ENCODE measurements at regions not wholly inside any gene's neighbourhood (a gene's known extent, or its start where the extent isn't known, plus 50 kb on each side); places are given as distances from the start of the nearest gene placed in this dataset.
"Not testable (repeated sequence)": the region's sequence is repeated elsewhere in the genome, so short reads cannot be mapped to it uniquely, and the experiment has no call there.

DNA sequence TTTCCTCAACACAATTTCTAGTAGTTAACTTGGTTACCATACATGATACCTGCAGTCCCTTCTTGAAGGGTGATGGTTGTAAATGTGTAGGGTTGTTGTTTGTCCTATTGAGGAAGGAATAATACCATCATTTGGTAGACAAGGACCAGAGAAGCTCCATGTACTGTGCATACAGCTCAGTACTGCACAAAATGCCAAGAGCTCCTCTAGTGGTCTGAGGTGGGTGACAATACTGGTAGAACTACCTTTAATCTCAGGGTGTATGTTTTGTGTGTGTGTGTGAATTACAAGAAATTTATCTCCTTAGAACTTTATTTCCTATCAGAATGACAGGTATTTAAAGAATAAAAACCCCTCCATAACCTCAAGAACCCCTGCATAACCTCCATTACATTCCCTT is 575.3 kb downstream of the TMTC2 start:
- no peaks in the 10 kb centered on the region for H3K4me1 ChIP-seq
- no peak overlapping the region for H3K4me3 ChIP-seq
- H3K9me3 ChIP-seq: peaks cover 0 to 2% (median 0%) of the 10 kb centered on the region in 8 donors
- no peak for DNase-seq
- no peaks in the 10 kb centered on the region for H3K27me3 ChIP-seq (replicated peaks in 1 of 7)
- intact Hi-C loops (cut with DNase I; ENCODE audit: low total_unique reads): no loop called here
- no peak overlapping the region for H3K27ac ChIP-seq
- TF ChIP-seq POLR2AphosphoS5 (IDR thresholded peaks at IDR 0.05): no peak
- TF ChIP-seq POLR2A (IDR thresholded peaks at IDR 0.05): no peak
- no peak for TF ChIP-seq CTCF (IDR thresholded peaks at IDR 0.05 in 8 of 11, conservative IDR thresholded peaks at IDR 0.05 in 3 of 11)
- no peaks in the 10 kb centered on the region for H3K36me3 ChIP-seq

GRCh38 chr12:83260126-83260525 is 573.4 kb downstream of the TMTC2 start:
- H3K4me1 ChIP-seq; DNase-seq; H3K36me3 ChIP-seq; H3K27me3 ChIP-seq (replicated peaks in 1 of 7); intact Hi-C loops (cut with DNase I; ENCODE audit: low total_unique reads); H3K27ac ChIP-seq; H3K4me3 ChIP-seq; H3K9me3 ChIP-seq: not testable (repeated sequence)
- WGBS, 5 donors: 84 to 100% (median 92%) methylated on average over 2 to 3 of the region's 3 CpGs

GRCh38 chr12:83257726-83258125 is 571.0 kb downstream of the TMTC2 start:
- no peaks in the 10 kb centered on the region for H3K36me3 ChIP-seq
- H3K27ac ChIP-seq: no peak overlapping the region
- intact Hi-C loops (cut with DNase I; ENCODE audit: low total_unique reads): no loop called here
- no peaks in the 10 kb centered on the region for H3K4me1 ChIP-seq
- no peaks in the 10 kb centered on the region for H3K27me3 ChIP-seq (replicated peaks in 1 of 7)
- H3K4me3 ChIP-seq: no peak overlapping the region
- no peak for TF ChIP-seq POLR2A (IDR thresholded peaks at IDR 0.05)
- no peak for TF ChIP-seq POLR2AphosphoS5 (IDR thresholded peaks at IDR 0.05)
- no peak for TF ChIP-seq CTCF (IDR thresholded peaks at IDR 0.05 in 8 of 11, conservative IDR thresholded peaks at IDR 0.05 in 3 of 11)
- no peak for DNase-seq
- H3K9me3 ChIP-seq: peaks cover 0 to 9% (median 1%) of the 10 kb centered on the region in 8 donors

DNA sequence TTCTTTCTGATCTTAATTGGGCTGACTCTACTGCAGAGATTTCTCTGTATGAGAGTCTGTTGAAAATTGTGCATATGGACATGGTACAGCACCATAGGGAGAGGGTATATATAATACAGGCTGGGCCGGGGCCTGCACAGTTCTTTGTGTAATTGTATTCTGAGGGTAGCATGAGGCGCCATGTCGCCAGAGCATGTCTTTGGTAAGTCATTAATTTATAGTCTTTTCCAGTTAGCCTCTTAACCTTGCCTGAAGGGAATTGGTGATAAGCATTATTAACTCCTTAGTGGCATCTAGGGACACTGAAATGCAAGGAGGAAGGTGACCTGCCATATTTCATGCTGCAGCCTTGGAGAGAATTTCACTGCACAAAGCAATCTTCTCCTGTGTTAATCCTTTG is 569.9 kb downstream of the TMTC2 start:
- DNase-seq: no peak
- Histone ChIP-seq H3K4me3 (no peak overlapping the region), H3K4me1 (no peaks in the 10 kb centered on the region), H3K36me3 (no peaks in the 10 kb centered on the region), H3K9me3 (peaks cover 0 to 9% (median 1%) of the 10 kb centered on the region in 8 donors), H3K27me3 (replicated peaks in 1 of 7) (no peaks in the 10 kb centered on the region), H3K27ac (no peak overlapping the region)
- WGBS, 5 donors: 83 to 93% (median 89%) methylated on average over 3 of the region's 3 CpGs
- intact Hi-C loops (cut with DNase I; ENCODE audit: low total_unique reads): no loop called here
- no peak for TF ChIP-seq CTCF (IDR thresholded peaks at IDR 0.05 in 8 of 11, conservative IDR thresholded peaks at IDR 0.05 in 3 of 11)
- TF ChIP-seq POLR2AphosphoS5 (IDR thresholded peaks at IDR 0.05): no peak
- TF ChIP-seq POLR2A (IDR thresholded peaks at IDR 0.05): no peak

GRCh38 chr12:83250866-83251265 is 564.2 kb downstream of the TMTC2 start:
- Histone ChIP-seq H3K27me3 (replicated peaks in 1 of 7) (no peaks in the 10 kb centered on the region), H3K4me1 (no peaks in the 10 kb centered on the region), H3K9me3 (peaks cover 0 to 19% (median 0%) of the 10 kb centered on the region in 8 donors), H3K27ac (no peak overlapping the region), H3K36me3 (no peaks in the 10 kb centered on the region), H3K4me3 (no peak overlapping the region)
- no peak for DNase-seq
- TF ChIP-seq POLR2AphosphoS5 (IDR thresholded peaks at IDR 0.05) (no peak), POLR2A (IDR thresholded peaks at IDR 0.05) (no peak), CTCF (IDR thresholded peaks at IDR 0.05 in 8 of 11, conservative IDR thresholded peaks at IDR 0.05 in 3 of 11) (no peak)
- 82 to 92% (median 87%) methylated on average over 1 of the region's 1 CpG for WGBS, 5 donors
- intact Hi-C loops (cut with DNase I; ENCODE audit: low total_unique reads): no loop called here

All from spleen (tissue), 11 donors.